HG03060 (cell line): ENCODE measurements at regions not wholly inside any gene's neighbourhood (a gene's known extent, or its start where the extent isn't known, plus 50 kb on each side); places are given as distances from the start of the nearest gene placed in this dataset.

Experiments
- ATAC-seq: cut with Tn5 transposase; IDR thresholded peaks from one replicate; pipeline ENCODE4 v1.9.1; 2021; ENCODE audit warnings: low read depth, moderate number of reproducible peaks; ENCODE audit not compliant: unreplicated experiment

GRCh38 chr6:141139461-141139860 lies 993.3 kb upstream of the GJE1 start:
- no peak for ATAC-seq

- no peak for ATAC-seq
These were observed 998.0 kb upstream of the GJE1 start for GRCh38 chr6:141134723-141135122.

- ATAC-seq = no peak
These were observed 998.9 kb upstream of the GJE1 start for GRCh38 chr6:141133836-141134235.

- ATAC-seq = no peak
These were observed 999.4 kb upstream of the GJE1 start for GRCh38 chr6:141133346-141133745.

- no peak for ATAC-seq
These were observed 1001.1 kb upstream of the GJE1 start for GRCh38 chr6:141131616-141132015.

GRCh38 chr6:141123497-141123896 lies 1009.2 kb upstream of the GJE1 start:
- ATAC-seq = no peak

GRCh38 chr6:141123049-141123448 lies 1009.7 kb upstream of the GJE1 start:
- ATAC-seq = no peak

- ATAC-seq = no peak
These were observed 1013.7 kb upstream of the GJE1 start for GRCh38 chr6:141118991-141119390.

GRCh38 chr6:141117874-141118273 lies 1014.9 kb upstream of the GJE1 start:
- no peak for ATAC-seq

- no peak for ATAC-seq
These were observed 1022.2 kb upstream of the GJE1 start for GRCh38 chr6:141110481-141110880.

GRCh38 chr6:141107591-141108160 lies 1025.0 kb upstream of the GJE1 start:
- ATAC-seq = no peak

- no peak for ATAC-seq
These were observed 1027.2 kb upstream of the GJE1 start for GRCh38 chr6:141105481-141105880.

GRCh38 chr6:141103246-141103645 lies 1029.5 kb upstream of the GJE1 start:
- no peak for ATAC-seq

- no peak for ATAC-seq
These were observed 1035.3 kb upstream of the GJE1 start for GRCh38 chr6:141097471-141097870.

- ATAC-seq = no peak
These were observed 1037.4 kb upstream of the GJE1 start for GRCh38 chr6:141095308-141095707.

GRCh38 chr6:141088171-141088570 lies 1044.6 kb upstream of the GJE1 start:
- no peak for ATAC-seq

- ATAC-seq = peak; percentile 71
These were observed 1055.1 kb upstream of the GJE1 start for GRCh38 chr6:141077355-141078333.

- ATAC-seq = no peak
These were observed 1075.0 kb upstream of the GJE1 start for GRCh38 chr6:141057761-141058160.

GRCh38 chr6:141056945-141057625 lies 1075.6 kb upstream of the GJE1 start:
- ATAC-seq = no peak

- ATAC-seq = no peak
These were observed 1082.3 kb upstream of the GJE1 start for GRCh38 chr6:141050471-141050870.

GRCh38 chr6:141048451-141048850 lies 1084.3 kb upstream of the GJE1 start:
- ATAC-seq = no peak
